ENCODE measurements at regions not wholly inside any gene's neighbourhood (a gene's known extent, or its start where the extent isn't known, plus 50 kb on each side); places are given as distances from the start of the nearest gene placed in this dataset.
"Not testable (repeated sequence)": the region's sequence is repeated elsewhere in the genome, so short reads cannot be mapped to it uniquely, and the experiment has no call there.

GRCh38 chr2:84137034-84137433 lies 322.0 kb downstream of the SUCLG1 start:
- no peak for DNase-seq (ENCODE audit: low spot score)

DNA sequence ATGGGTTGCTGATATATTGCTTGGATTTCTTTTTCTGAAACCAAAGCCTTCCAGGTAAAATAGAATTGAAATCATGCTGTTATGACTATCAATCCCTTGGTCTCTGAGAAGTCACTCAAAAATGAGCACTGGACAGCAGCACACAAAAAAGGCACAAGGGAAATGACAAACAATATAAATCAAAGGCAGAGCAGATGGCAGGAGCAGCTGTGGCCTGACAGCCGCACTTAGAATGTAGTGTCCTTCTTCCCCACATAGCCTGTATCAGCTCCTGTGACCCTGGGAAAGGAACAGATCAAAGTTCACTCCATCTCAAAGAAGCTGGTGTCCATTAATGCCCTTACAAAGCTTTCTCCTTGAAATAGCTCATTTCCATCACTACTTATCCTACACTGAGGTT lies 326.7 kb downstream of the SUCLG1 start:
- no peak for DNase-seq (ENCODE audit: low spot score)

- no peak for DNase-seq (ENCODE audit: low spot score)
Observed at GRCh38 chr2:84131278-84131830, 327.7 kb downstream of the SUCLG1 start.

DNA sequence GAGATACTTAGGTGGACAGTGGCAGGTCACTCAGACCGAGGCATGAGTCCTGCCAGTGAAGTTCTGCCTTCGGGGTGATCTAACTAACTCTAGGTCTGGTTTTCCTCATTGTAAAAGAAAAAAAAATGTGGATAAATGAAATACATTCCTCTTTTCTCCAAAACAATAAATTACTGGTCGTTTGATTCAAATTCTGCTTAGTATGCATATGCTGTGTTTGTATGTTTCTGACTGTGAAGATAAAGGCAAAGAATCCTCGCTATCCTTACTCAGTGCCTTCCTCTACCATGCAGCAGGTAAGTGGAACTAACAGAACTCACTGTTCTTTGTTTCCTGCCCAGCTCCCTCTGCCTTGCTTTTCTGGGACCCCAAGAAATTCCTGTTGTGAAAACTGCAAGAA lies 330.1 kb downstream of the SUCLG1 start:
- DNase-seq (ENCODE audit: low spot score) = no peak

GRCh38 chr2:84127812-84128211 lies 331.3 kb downstream of the SUCLG1 start:
- not testable (repeated sequence) for DNase-seq (ENCODE audit: low spot score)

GRCh38 chr2:84126530-84126929 lies 332.6 kb downstream of the SUCLG1 start:
- DNase-seq (ENCODE audit: low spot score) = no peak

GRCh38 chr2:84126084-84126483 lies 333.0 kb downstream of the SUCLG1 start:
- DNase-seq (ENCODE audit: low spot score) = no peak

DNA sequence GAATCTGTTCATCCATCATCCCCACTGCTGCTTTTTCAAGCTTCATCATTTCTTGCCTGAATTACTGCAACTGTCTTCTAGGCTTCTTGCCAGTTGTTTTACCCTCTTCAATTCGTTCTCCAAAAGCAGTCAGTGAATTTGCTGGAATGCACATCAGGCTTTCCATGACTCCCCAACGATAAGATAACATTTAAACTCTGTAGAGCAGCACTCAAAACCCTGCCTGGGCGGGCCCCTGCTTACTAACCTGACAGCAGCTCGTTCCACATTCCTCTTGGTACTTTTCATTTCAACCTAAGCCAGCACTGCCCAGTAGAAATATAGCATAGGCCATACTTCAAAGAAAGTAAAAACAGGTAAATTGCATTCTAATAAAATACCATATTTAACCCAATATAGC lies 342.9 kb downstream of the SUCLG1 start:
- no peak for DNase-seq (ENCODE audit: low spot score)

DNA sequence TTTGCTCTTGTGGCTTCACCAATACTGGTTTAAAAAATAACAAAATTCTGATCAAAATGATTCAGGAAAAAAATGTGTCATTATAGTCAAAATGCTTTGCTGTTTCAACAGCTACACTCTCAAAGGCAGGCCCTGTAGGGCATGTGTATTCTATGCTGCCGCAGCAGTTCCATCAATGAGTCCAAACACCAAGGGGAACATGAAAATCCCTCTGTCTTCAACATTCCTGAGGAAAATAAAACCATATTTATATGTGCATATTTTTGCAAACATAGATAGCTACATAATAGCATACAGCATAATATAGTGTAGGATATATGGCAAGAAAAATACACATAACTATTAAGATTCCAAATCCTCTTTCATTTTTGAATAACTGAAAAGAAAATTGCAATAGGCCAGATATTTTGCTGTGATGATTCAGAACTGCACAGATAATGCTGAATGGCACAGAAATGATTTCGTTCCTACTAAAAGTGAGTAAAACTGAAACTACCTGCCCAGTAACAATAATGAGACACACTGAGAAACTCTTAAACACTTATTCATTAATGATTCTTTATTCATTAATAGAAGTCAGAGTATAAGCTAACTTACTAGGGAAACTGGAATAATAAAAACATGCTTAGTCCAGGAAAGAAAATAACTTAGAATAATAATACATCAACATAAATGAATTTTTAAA lies 343.8 kb downstream of the SUCLG1 start:
- no peak for DNase-seq (ENCODE audit: low spot score)

DNA sequence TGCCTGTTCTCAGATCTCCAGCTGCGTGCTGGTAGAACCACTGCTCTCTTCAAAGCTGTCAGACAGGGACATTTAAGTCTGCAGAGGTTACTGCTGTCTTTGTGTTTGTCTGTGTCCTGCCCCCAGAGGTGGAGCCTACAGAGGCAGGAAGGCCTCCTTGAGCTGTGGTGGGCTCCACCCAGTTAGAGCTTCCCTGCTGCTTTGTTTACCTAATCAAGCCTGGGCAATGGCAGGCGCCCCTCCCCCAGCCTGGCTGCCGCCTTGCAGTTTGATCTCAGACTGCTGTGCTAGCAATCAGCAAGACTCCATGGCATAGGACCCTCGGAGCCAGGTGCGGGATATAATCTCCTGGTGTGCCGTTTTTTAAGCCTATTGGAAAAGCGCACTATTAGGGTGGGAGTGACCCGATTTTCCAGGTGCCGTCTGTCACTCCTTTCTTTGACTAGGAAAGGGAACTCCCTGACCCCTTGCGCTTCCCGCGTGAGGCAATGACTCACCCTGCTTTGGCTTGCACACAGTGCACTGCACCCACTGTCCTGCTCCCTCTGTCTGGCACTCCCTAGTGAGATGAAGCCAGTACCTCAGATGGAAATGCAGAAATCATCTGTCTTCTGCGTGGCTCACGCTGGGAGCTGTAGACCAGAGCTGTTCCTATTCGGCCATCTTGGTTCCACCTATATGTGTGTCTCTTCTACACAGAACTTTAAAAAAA lies 355.1 kb downstream of the SUCLG1 start:
- DNase-seq (ENCODE audit: low spot score) = not testable (repeated sequence)

DNA sequence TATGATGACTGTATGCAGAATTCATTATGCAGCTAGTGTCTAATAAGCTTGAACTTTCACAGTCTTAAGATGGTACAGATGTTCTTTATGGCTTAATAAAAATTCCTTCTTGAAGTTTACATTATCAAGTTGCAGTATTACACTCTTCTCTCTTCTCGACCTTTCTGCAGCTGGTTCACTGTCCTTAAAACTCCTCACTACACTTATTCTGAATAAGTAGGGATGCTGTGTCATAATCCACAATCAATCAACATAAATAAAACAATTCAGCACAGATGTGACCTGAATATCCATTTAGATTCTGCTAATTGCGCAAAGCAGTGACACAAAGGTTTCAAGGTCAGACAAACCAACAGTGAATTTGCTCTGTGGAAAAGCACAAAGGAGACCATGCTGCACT lies 356.8 kb downstream of the SUCLG1 start:
- DNase-seq (ENCODE audit: low spot score) = no peak

GRCh38 chr2:84088656-84089055 lies 370.4 kb downstream of the SUCLG1 start:
- no peak for DNase-seq (ENCODE audit: low spot score)

GRCh38 chr2:84085562-84085961 lies 373.5 kb downstream of the SUCLG1 start:
- DNase-seq (ENCODE audit: low spot score) = no peak

DNA sequence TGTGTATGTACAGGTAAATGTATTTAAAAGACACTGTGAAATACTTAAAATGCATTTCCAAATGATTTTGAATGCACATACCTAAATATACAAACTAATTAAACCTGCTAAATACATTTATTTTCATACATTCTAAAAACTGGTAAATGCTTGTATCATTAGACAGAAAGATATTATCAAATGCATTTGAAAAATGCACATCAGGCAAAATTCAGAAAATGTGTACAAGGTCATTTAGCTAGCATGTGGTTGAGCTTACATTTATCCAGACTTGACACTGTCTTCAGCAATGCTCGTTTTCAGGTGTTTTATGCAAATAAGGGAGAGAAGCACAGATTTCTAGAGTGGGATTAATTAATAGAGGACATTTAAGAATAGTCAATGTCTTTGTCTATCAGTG lies 374.2 kb downstream of the SUCLG1 start:
- DNase-seq (ENCODE audit: low spot score) = no peak

DNA sequence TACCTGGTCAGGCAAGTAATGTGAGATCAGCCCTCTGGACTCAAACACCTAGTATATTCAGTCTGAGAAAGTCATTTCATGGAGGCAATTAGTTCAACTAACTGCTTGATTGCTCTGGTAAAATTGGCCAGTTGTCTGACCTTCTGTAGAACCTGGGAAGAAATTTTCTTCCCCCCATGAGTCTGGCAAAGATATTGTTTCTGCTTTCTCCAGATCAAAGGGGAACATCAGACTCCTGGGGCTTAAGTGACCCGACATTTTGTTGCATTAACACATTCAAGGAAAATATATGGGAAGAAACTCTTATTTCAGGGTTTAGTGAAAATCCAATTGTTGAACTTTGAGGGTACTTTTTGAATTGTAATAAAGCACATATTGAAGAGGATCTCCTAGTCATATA lies 375.1 kb downstream of the SUCLG1 start:
- no peak for DNase-seq (ENCODE audit: low spot score)

- DNase-seq (ENCODE audit: low spot score) = no peak
Observed at GRCh38 chr2:84078471-84078870, 380.6 kb downstream of the SUCLG1 start.

GRCh38 chr2:84077496-84077895 lies 381.6 kb downstream of the SUCLG1 start:
- no peak for DNase-seq (ENCODE audit: low spot score)

DNA sequence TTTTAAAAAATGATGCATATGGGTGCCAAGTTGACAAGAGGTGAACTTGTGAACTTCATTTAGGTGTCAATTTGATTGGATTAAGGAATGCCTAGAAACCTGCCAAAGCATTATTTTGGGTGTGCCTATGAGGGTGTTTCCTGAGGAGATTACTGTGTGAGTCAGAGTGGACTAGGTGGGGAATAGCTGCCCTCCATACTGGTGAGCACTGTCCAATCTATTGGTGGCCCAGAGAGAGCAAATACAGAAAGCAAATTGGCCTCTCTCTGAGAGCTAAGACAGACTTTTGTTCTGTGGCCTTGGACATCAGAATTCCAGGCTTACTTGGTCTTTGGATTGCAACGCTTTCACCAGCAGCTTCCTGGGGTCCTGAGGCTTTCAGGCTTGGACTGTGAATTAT lies 388.0 kb downstream of the SUCLG1 start:
- no peak for DNase-seq (ENCODE audit: low spot score)

DNA sequence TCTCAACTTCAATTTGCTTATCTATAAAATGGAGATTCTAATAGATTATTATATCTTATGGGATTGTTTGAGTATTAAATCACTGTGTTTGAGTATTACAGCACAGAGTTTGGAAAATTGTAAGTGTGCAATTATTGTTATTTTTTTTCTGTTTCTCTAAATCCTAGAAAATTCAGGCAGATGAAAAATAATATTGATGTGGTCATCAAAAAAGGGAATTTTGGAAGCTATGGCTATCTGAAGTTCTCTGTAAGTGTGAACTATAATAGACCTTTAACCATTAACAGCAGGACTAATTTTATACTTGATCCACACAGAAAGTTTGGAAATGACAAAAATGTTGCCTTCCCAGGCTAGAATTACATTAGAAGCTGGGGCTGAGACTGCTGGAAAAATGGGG lies 393.2 kb downstream of the SUCLG1 start:
- no peak for DNase-seq (ENCODE audit: low spot score)

DNA sequence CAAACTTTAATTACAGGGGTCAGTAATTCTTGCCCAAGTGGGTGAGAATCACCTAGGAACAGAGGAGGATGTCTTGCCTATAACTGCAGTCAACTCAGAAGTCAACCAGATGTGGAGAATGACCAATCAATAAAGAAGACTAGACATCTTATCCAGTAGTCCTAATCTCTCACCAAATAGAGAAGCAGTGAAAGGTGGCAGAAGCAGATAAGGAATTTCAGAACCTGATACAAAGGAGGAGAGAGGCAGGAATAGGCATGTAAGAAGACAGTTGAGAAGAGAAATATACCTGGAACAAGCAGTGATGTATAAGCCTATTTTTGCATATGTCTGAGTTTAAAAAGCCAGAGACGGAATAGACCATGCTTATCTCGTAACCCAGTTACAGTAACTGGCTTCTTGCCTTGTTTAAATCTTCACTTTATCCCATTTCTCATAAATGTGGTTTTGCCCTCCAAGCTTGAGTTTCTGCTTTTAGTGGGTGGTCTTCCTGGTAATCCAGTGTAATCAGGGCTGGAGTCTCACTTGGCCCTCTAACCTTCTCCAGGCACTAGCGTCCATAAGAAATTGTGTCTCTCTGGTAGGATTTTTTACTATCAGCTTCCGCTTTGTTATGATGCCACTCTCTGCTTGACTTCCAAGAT lies 401.0 kb downstream of the SUCLG1 start:
- DNase-seq (ENCODE audit: low spot score) = no peak

DNA sequence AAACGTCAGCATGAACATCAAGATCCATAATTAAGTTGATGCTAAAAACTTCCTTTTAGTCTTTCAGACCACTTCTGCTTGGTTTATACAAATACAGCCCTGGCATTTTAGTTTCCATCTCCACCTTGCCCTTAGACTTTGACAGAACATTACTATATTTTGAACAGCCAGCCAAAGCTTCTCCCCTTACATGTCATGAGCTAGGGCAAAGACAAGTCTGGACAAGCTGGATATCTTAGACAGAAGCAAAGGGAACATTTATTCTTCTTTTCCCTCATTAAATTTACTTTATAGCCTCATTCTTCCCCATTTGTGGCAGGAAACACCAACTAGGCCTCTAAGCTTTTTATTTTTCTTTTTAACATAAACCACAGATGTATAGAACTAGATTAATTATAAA lies 403.3 kb downstream of the SUCLG1 start:
- DNase-seq (ENCODE audit: low spot score) = no peak

DNA sequence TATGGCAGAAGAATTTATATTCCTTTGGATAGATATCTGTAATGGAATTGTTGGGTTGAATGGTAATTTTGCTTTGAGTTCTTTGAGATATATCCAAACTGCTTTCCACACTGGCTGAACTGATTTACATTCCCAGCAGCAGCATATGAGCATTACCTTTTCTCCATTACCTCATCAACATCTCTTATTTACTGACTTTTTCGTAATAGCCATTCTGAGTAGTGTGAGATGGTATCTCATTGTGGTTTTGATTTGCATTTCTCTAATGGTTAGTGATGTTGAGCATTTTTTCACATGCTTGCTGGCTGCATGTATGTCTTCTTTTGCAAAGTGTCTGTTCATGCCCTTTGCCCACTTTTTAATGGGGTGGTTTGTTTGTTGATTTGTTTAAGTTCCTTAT lies 404.5 kb downstream of the SUCLG1 start:
- not testable (repeated sequence) for DNase-seq (ENCODE audit: low spot score)

DNA sequence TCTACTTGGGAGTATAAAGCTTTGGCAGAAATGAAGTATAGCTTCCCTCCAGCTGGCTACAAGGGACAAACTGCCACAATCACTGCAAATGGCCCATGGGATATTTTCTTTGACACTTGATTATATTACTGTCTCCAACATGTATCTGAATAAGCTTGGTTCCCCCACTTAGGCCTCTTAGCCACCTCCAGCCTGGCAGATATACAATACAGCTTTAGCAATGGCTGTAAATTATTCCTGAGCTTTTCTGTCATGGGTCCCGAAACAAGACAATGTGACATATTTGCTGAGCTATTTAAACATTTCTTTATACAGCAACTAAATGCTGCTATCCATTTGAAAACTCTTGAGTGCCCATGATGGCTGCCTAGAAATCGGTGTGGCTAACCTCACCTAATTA lies 406.2 kb downstream of the SUCLG1 start:
- DNase-seq (ENCODE audit: low spot score) = no peak

All from H4 (cell line).